Adipocyte (in vitro differentiated cells): ENCODE measurements at regions not wholly inside any gene's neighbourhood (a gene's known extent, or its start where the extent isn't known, plus 50 kb on each side); places are given as distances from the start of the nearest gene placed in this dataset.

Experiments
- DNase-seq: peaks from one replicate; pipeline ENCODE4 v3.0.0-alpha.2; 2015; ENCODE audit warnings: low read depth
- H3K27me3 ChIP-seq: replicated peaks from 2 replicates; pipeline ENCODE4 v1.7.0; 2013; ENCODE audit warnings: mild to moderate bottlenecking, low read length, moderate library complexity; ENCODE audit not compliant: control insufficient read depth, insufficient read depth
- H3K36me3 ChIP-seq: 2 replicates; pipeline ENCODE4 v1.7.0; 2013; ENCODE audit warnings: low read length, mild to moderate bottlenecking, moderate library complexity; ENCODE audit not compliant: control insufficient read depth, insufficient read depth, severe bottlenecking
- H3K4me1 ChIP-seq: 2 replicates; pipeline ENCODE4 v1.7.0; 2013; ENCODE audit warnings: mild to moderate bottlenecking, low read length, moderate library complexity; ENCODE audit not compliant: control insufficient read depth, insufficient read depth
- H3K4me3 ChIP-seq: 2 replicates; pipeline ENCODE4 v1.7.0; 2013; ENCODE audit warnings: mild to moderate bottlenecking, low read length, moderate library complexity
- H3K9ac ChIP-seq: 2 replicates; pipeline ENCODE4 v1.7.0; 2013; ENCODE audit warnings: mild to moderate bottlenecking, low read length, moderate library complexity
- H3K9me3 ChIP-seq: 2 replicates; pipeline ENCODE4 v1.7.0; 2013; ENCODE audit warnings: mild to moderate bottlenecking, low read length, moderate library complexity; ENCODE audit not compliant: control insufficient read depth

- no peaks in the 10 kb centered on the region for H3K9me3 ChIP-seq
- no peak overlapping the region for H3K9ac ChIP-seq
- H3K4me3 ChIP-seq, result no peak overlapping the region
- DNase-seq, result peak; percentile 86
- peaks cover 81% of the 10 kb centered on the region for H3K27me3 ChIP-seq
- H3K36me3 ChIP-seq, result no peaks in the 10 kb centered on the region
- H3K4me1 ChIP-seq, result peaks cover 12% of the 10 kb centered on the region
Observed at GRCh38 chr20:56974499-56975250, 291.8 kb downstream of the BMP7 start.

GRCh38 chr20:56975838-56976237 lies 290.6 kb downstream of the BMP7 start:
- Histone ChIP-seq H3K9ac (no peak overlapping the region), H3K4me3 (no peak overlapping the region), H3K27me3 (peaks cover 86% of the 10 kb centered on the region), H3K4me1 (peaks cover 12% of the 10 kb centered on the region), H3K36me3 (no peaks in the 10 kb centered on the region), H3K9me3 (no peaks in the 10 kb centered on the region)
- no peak for DNase-seq

- no peak overlapping the region for H3K4me3 ChIP-seq
- no peaks in the 10 kb centered on the region for H3K9me3 ChIP-seq
- no peak overlapping the region for H3K9ac ChIP-seq
Observed at GRCh38 chr20:56976336-56976735, 290.1 kb downstream of the BMP7 start.

GRCh38 chr20:56978475-56978874 lies 288.0 kb downstream of the BMP7 start:
- Histone ChIP-seq H3K4me1 (peaks cover 12% of the 10 kb centered on the region), H3K9me3 (no peaks in the 10 kb centered on the region), H3K9ac (no peak overlapping the region), H3K4me3 (no peak overlapping the region), H3K27me3 (peaks cover 71% of the 10 kb centered on the region), H3K36me3 (no peaks in the 10 kb centered on the region)
- DNase-seq, result no peak

More at GRCh38 chr20:56976336-56976735, 290.1 kb downstream of the BMP7 start:
- Histone ChIP-seq H3K4me1 (peaks cover 12% of the 10 kb centered on the region), H3K27me3 (peaks cover 86% of the 10 kb centered on the region), H3K36me3 (no peaks in the 10 kb centered on the region)
- DNase-seq, result no peak

- H3K4me1 ChIP-seq, result peaks cover 10% of the 10 kb centered on the region
- H3K36me3 ChIP-seq, result no peaks in the 10 kb centered on the region
- H3K9ac ChIP-seq, result no peak overlapping the region
- peaks cover 66% of the 10 kb centered on the region for H3K27me3 ChIP-seq
- DNase-seq, result no peak
- peaks cover 6% of the 10 kb centered on the region for H3K9me3 ChIP-seq
- no peak overlapping the region for H3K4me3 ChIP-seq
Observed at GRCh38 chr20:56979125-56979524, 287.3 kb downstream of the BMP7 start.

- Histone ChIP-seq H3K9ac (no peak overlapping the region), H3K36me3 (no peaks in the 10 kb centered on the region), H3K27me3 (peaks cover 46% of the 10 kb centered on the region), H3K9me3 (peaks cover 27% of the 10 kb centered on the region), H3K4me1 (no peaks in the 10 kb centered on the region), H3K4me3 (no peak overlapping the region)
- no peak for DNase-seq
Observed at GRCh38 chr20:56981301-56981700, 285.1 kb downstream of the BMP7 start.

GRCh38 chr20:56983813-56984212 lies 282.6 kb downstream of the BMP7 start:
- Histone ChIP-seq H3K27me3 (peaks cover 23% of the 10 kb centered on the region), H3K9ac (no peak overlapping the region), H3K36me3 (no peaks in the 10 kb centered on the region), H3K4me3 (no peak overlapping the region), H3K4me1 (no peaks in the 10 kb centered on the region), H3K9me3 (peaks cover 37% of the 10 kb centered on the region)
- no peak for DNase-seq

- H3K27me3 ChIP-seq, result peaks cover 21% of the 10 kb centered on the region
- H3K4me3 ChIP-seq, result no peak overlapping the region
- no peak overlapping the region for H3K9ac ChIP-seq
- no peaks in the 10 kb centered on the region for H3K4me1 ChIP-seq
- no peak for DNase-seq
- H3K9me3 ChIP-seq, result peaks cover 37% of the 10 kb centered on the region
- no peaks in the 10 kb centered on the region for H3K36me3 ChIP-seq
Observed at GRCh38 chr20:56985066-56985685, 281.3 kb downstream of the BMP7 start.

- Histone ChIP-seq H3K27me3 (peaks cover 15% of the 10 kb centered on the region), H3K36me3 (no peaks in the 10 kb centered on the region), H3K9me3 (peaks cover 37% of the 10 kb centered on the region), H3K4me3 (no peak overlapping the region), H3K4me1 (no peaks in the 10 kb centered on the region), H3K9ac (no peak overlapping the region)
- DNase-seq, result no peak
Observed at GRCh38 chr20:56986476-56986875, 280.0 kb downstream of the BMP7 start.

GRCh38 chr20:56986931-56987720 lies 279.3 kb downstream of the BMP7 start:
- no peaks in the 10 kb centered on the region for H3K36me3 ChIP-seq
- H3K9me3 ChIP-seq, result peaks cover 37% of the 10 kb centered on the region
- no peak overlapping the region for H3K9ac ChIP-seq
- H3K4me1 ChIP-seq, result no peaks in the 10 kb centered on the region
- H3K4me3 ChIP-seq, result no peak overlapping the region
- H3K27me3 ChIP-seq, result peaks cover 19% of the 10 kb centered on the region
- DNase-seq, result no peak

GRCh38 chr20:56987986-56988385 lies 278.5 kb downstream of the BMP7 start:
- Histone ChIP-seq H3K9ac (no peak overlapping the region), H3K36me3 (no peaks in the 10 kb centered on the region), H3K27me3 (peaks cover 20% of the 10 kb centered on the region), H3K4me3 (no peak overlapping the region), H3K9me3 (peaks cover 37% of the 10 kb centered on the region), H3K4me1 (no peaks in the 10 kb centered on the region)
- no peak for DNase-seq
